ENCODE measurements at regions not wholly inside any gene's neighbourhood (a gene's known extent, or its start where the extent isn't known, plus 50 kb on each side); places are given as distances from the start of the nearest gene placed in this dataset.
A peak's percentile ranks its signal among the peaks of the same experiment; 100 is the strongest.

GRCh38 chr11:123253911-123254310, 58.9 kb upstream of the CLMP start:
- peaks cover 9% of the 10 kb centered on the region for H3K27me3 Mint-ChIP-seq (ENCODE audit: insufficient read depth, low read depth, poor library complexity)
- ATAC-seq, result no peak
- Histone ChIP-seq H3F3A (replicated peaks; ENCODE audit: low read depth) (no peaks in the 10 kb centered on the region), H3K9me2 (ENCODE audit: insufficient read depth) (no peaks in the 10 kb centered on the region), H3K4me1 (ENCODE audit: insufficient read depth) (peaks cover 5% of the 10 kb centered on the region; the same call in 1 of the 2 replicates), H3K4me3 (no peak overlapping the region), H3K27ac (ENCODE audit: low read depth) (no peak overlapping the region), H3K4me2 (no peak overlapping the region), H2AFZ (0 out of 2 replicates have a peak overlapping the region, but pooled peaks have one; percentile 72), H3K79me2 (replicated peaks; ENCODE audit: insufficient read depth) (no peaks in the 10 kb centered on the region), H4K20me1 (replicated peaks; ENCODE audit: insufficient read depth) (no peaks in the 10 kb centered on the region), H3K27me3 (ENCODE audit: insufficient read depth) (no peaks in the 10 kb centered on the region), H3K36me3 (ENCODE audit: insufficient read depth) (no peaks in the 10 kb centered on the region; the same call in 1 of the 2 replicates)
- TF ChIP-seq ZNF114 (CRISPR knock-in tag; IDR thresholded peaks at IDR 0.05) (no peak), POLR2AphosphoS5 (IDR thresholded peaks at IDR 0.05; ENCODE audit: low read depth) (no peak), CREB1 (CRISPR knock-in tag; IDR thresholded peaks at IDR 0.05; ENCODE audit: low read depth) (no peak), EZH2phosphoT487 (IDR thresholded peaks at IDR 0.05; ENCODE audit: unreplicated experiment) (no peak), REST (IDR thresholded peaks at IDR 0.05; ENCODE audit: unreplicated experiment) (no peak), EZH2 (IDR thresholded peaks at IDR 0.05; ENCODE audit: low read depth, unreplicated experiment) (no peak), ETS1 (IDR thresholded peaks at IDR 0.05) (no peak), JUNB (IDR thresholded peaks at IDR 0.05; ENCODE audit: unreplicated experiment) (no peak), ZNF331 (CRISPR knock-in tag; IDR thresholded peaks at IDR 0.05; ENCODE audit: low read depth) (no peak), STAT1 (IDR thresholded peaks at IDR 0.05; ENCODE audit: unreplicated experiment) (no peak), CTCF (conservative IDR thresholded peaks at IDR 0.05; ENCODE audit: low read depth in 2 of 2) (no peak), NANOG (IDR thresholded peaks at IDR 0.05; ENCODE audit: borderline replicate concordance) (no peak)
- TF ChIP-seq, protein P1, sequence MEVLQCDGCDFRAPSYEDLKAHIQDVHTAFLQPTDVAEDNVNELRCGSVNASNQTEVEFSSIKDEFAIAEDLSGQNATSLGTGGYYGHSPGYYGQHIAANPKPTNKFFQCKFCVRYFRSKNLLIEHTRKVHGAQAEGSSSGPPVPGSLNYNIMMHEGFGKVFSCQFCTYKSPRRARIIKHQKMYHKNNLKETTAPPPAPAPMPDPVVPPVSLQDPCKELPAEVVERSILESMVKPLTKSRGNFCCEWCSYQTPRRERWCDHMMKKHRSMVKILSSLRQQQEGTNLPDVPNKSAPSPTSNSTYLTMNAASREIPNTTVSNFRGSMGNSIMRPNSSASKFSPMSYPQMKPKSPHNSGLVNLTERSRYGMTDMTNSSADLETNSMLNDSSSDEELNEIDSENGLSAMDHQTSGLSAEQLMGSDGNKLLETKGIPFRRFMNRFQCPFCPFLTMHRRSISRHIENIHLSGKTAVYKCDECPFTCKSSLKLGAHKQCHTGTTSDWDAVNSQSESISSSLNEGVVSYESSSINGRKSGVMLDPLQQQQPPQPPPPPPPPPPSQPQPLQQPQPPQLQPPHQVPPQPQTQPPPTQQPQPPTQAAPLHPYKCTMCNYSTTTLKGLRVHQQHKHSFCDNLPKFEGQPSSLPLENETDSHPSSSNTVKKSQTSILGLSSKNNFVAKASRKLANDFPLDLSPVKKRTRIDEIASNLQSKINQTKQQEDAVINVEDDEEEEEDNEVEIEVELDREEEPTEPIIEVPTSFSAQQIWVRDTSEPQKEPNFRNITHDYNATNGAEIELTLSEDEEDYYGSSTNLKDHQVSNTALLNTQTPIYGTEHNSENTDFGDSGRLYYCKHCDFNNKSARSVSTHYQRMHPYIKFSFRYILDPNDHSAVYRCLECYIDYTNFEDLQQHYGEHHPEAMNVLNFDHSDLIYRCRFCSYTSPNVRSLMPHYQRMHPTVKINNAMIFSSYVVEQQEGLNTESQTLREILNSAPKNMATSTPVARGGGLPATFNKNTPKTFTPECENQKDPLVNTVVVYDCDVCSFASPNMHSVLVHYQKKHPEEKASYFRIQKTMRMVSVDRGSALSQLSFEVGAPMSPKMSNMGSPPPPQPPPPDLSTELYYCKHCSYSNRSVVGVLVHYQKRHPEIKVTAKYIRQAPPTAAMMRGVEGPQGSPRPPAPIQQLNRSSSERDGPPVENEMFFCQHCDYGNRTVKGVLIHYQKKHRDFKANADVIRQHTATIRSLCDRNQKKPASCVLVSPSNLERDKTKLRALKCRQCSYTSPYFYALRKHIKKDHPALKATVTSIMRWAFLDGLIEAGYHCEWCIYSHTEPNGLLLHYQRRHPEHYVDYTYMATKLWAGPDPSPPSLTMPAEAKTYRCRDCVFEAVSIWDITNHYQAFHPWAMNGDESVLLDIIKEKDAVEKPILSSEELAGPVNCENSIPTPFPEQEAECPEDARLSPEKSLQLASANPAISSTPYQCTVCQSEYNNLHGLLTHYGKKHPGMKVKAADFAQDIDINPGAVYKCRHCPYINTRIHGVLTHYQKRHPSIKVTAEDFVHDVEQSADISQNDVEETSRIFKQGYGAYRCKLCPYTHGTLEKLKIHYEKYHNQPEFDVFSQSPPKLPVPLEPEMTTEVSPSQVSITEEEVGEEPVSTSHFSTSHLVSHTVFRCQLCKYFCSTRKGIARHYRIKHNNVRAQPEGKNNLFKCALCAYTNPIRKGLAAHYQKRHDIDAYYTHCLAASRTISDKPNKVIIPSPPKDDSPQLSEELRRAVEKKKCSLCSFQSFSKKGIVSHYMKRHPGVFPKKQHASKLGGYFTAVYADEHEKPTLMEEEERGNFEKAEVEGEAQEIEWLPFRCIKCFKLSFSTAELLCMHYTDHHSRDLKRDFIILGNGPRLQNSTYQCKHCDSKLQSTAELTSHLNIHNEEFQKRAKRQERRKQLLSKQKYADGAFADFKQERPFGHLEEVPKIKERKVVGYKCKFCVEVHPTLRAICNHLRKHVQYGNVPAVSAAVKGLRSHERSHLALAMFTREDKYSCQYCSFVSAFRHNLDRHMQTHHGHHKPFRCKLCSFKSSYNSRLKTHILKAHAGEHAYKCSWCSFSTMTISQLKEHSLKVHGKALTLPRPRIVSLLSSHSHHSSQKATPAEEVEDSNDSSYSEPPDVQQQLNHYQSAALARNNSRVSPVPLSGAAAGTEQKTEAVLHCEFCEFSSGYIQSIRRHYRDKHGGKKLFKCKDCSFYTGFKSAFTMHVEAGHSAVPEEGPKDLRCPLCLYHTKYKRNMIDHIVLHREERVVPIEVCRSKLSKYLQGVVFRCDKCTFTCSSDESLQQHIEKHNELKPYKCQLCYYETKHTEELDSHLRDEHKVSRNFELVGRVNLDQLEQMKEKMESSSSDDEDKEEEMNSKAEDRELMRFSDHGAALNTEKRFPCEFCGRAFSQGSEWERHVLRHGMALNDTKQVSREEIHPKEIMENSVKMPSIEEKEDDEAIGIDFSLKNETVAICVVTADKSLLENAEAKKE (CRISPR knock-in tag; IDR thresholded peaks at IDR 0.05), result no peak
- DNase-seq (ENCODE audit: low spot score), result no peak
- peaks cover 13% of the 10 kb centered on the region for H3K36me3 Mint-ChIP-seq (ENCODE audit: low read depth)
- H3K27ac Mint-ChIP-seq, result no peak overlapping the region
- H3K4me1 Mint-ChIP-seq, result peaks cover 7% of the 10 kb centered on the region; the same call in 2 of the 3 replicates
- H3K9me3 Mint-ChIP-seq, result peaks cover 21% of the 10 kb centered on the region
- no peak overlapping the region for H3K4me3 Mint-ChIP-seq
